Panc1 (cell line): ENCODE measurements at regions not wholly inside any gene's neighbourhood (a gene's known extent, or its start where the extent isn't known, plus 50 kb on each side); places are given as distances from the start of the nearest gene placed in this dataset.

Source experiments
- ATAC-seq: fragments of 200-7000 bp; cut with Tn5 transposase; 2 replicates; pipeline ENCODE4 v1.9.1; 2020; ENCODE audit warnings: mild to moderate bottlenecking, moderate library complexity
- BruUV-seq: library from RNA; stranded (reverse); fragments of 400-500 nt; replicated peaks from 2 replicates; lab custom pipeline; 2021; lab: Mats Ljungman, UMichigan
- CTCF ChIA-PET: fragments of 300-600 bp; sonication (Branson Sonifier 250); formaldehyde crosslinking; loops from one replicate; lab custom pipeline; 2022; ENCODE audit warnings: antibody characterized with exemption; lab: Charles Lee
- POLR2A ChIA-PET: fragments of 300-600 bp; sonication (Branson Sonifier 250); formaldehyde crosslinking; loops from one replicate; lab custom pipeline; 2022; ENCODE audit warnings: antibody characterized with exemption; lab: Charles Lee
- DNase-seq: peaks from one replicate; pipeline ENCODE4 v3.0.0-alpha.2; 2010; ENCODE audit warnings: low read depth, low spot score
- H3K27ac ChIP-seq: 2 replicates; pipeline ENCODE4 v1.5.1; 2011; ENCODE audit warnings: mild to moderate bottlenecking, low read length, inconsistent platforms
- H3K27me3 ChIP-seq: fragments of 200-500 bp; sonication (Bioruptor generic); 2 replicates; pipeline ENCODE4 v1.6.0; 2014; ENCODE audit warnings: low read length, inconsistent platforms; ENCODE audit not compliant: control insufficient read depth, insufficient read depth
- H3K36me3 ChIP-seq: fragments of 200-500 bp; sonication (Bioruptor generic); 2 replicates; pipeline ENCODE4 v1.5.1; 2014; ENCODE audit warnings: inconsistent platforms, mild to moderate bottlenecking, low read length, moderate library complexity; ENCODE audit not compliant: control insufficient read depth, insufficient read depth
- H3K4me1 ChIP-seq: 2 replicates; pipeline ENCODE4 v1.5.1; 2011; ENCODE audit warnings: inconsistent platforms, mild to moderate bottlenecking, low read length, moderate library complexity; ENCODE audit not compliant: control insufficient read depth, insufficient read depth
- H3K4me3 ChIP-seq, 2 experiments: 2 replicates each; pipeline ENCODE4 v1.5.1; 2011 to 2012; ENCODE audit warnings: low read depth in 2 of 2, low read length in 2 of 2, mild to moderate bottlenecking in 2 of 2, inconsistent platforms in 1 of 2, moderate library complexity in 1 of 2
- H3K9me3 ChIP-seq: fragments of 200-500 bp; sonication (Bioruptor generic); 2 replicates; pipeline ENCODE4 v1.5.1; 2014; ENCODE audit warnings: low read depth, mild to moderate bottlenecking, inconsistent platforms, low read length, moderate library complexity; ENCODE audit not compliant: control insufficient read depth, insufficient read depth
- POLR2AphosphoS5 ChIP-seq: IDR thresholded peaks from 2 replicates; pipeline ENCODE4 v1.6.1; 2012; ENCODE audit warnings: mild to moderate bottlenecking, low read depth, low read length, moderate library complexity
- SIN3A ChIP-seq: IDR thresholded peaks from 2 replicates; pipeline ENCODE4 v1.6.1; 2012; ENCODE audit warnings: low read depth, mild to moderate bottlenecking, low read length, moderate library complexity, borderline replicate concordance; ENCODE audit not compliant: insufficient read depth
- TCF7L2 ChIP-seq: IDR thresholded peaks from 2 replicates; pipeline ENCODE4 v1.6.1; 2011; ENCODE audit warnings: mild to moderate bottlenecking, low read depth, low read length, inconsistent platforms
- in situ Hi-C: cut with HindIII; loops from 2 replicates; pipeline ENCODE4 v1.10.0; 2016; ENCODE audit warnings: low sequenced_read_pairs, low pct_unique_long_range_greater_than_20kb
- intact Hi-C: fragments of 100-400 bp; cut with micrococcal nuclease; formaldehyde crosslinking; loops from one replicate; pipeline ENCODE4 v1.10.0; 2022; ENCODE audit not compliant: unreplicated experiment
- TF ChIP-seq, protein P1 (sequence below): fragments of 450-650 bp; IDR thresholded peaks from 2 replicates; pipeline ENCODE4 v1.5.1; 2017; ENCODE audit warnings: mild to moderate bottlenecking
- TF ChIP-seq, protein P2 (sequence below), 2 experiments: IDR thresholded peaks; 2 replicates each; pipeline ENCODE4 v1.6.1; 2011 to 2012; ENCODE audit warnings: low read depth in 2 of 2, control low read depth in 1 of 2, low read length in 1 of 2, mild to moderate bottlenecking in 1 of 2, moderate library complexity in 1 of 2; ENCODE audit not compliant: insufficient read depth in 1 of 2

DNA sequence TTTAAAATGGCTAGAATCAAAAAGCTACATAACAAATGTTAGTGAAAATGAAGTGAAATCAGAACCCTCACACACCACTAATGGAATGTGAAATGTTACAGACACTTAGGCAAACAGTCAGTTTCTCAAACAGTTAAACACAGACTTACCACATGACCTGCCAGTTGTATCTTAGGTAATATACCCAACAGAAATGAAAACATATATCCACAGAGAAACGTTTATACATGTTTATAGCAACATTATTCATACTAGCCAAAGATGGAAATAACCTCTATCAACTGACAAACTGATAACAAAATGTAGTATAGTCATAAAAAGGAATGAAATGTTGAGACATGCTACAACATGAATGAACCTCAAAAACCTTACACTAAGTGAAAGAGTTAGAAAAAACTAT is 131.5 kb upstream of the TRPC6 start:
- Histone ChIP-seq H3K4me3 (no peak overlapping the region), H3K27me3 (no peaks in the 10 kb centered on the region), H3K36me3 (no peaks in the 10 kb centered on the region), H3K27ac (no peak overlapping the region), H3K9me3 (no peaks in the 10 kb centered on the region), H3K4me1 (no peaks in the 10 kb centered on the region)
- BruUV-seq = no TSS peak
- DNase-seq (no peak), ATAC-seq (no peak)
- intact Hi-C loops = loop anchor here (10.0 kb wide), 1 partner anchor 50 kb away; no protein-coding TSS in a partner anchor
- ChIA-PET CTCF (no interaction called here), POLR2A (no interaction called here)
- TF ChIP-seq, protein P1, sequence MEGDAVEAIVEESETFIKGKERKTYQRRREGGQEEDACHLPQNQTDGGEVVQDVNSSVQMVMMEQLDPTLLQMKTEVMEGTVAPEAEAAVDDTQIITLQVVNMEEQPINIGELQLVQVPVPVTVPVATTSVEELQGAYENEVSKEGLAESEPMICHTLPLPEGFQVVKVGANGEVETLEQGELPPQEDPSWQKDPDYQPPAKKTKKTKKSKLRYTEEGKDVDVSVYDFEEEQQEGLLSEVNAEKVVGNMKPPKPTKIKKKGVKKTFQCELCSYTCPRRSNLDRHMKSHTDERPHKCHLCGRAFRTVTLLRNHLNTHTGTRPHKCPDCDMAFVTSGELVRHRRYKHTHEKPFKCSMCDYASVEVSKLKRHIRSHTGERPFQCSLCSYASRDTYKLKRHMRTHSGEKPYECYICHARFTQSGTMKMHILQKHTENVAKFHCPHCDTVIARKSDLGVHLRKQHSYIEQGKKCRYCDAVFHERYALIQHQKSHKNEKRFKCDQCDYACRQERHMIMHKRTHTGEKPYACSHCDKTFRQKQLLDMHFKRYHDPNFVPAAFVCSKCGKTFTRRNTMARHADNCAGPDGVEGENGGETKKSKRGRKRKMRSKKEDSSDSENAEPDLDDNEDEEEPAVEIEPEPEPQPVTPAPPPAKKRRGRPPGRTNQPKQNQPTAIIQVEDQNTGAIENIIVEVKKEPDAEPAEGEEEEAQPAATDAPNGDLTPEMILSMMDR = no peak
- in situ Hi-C loops = no loop called here

DNA sequence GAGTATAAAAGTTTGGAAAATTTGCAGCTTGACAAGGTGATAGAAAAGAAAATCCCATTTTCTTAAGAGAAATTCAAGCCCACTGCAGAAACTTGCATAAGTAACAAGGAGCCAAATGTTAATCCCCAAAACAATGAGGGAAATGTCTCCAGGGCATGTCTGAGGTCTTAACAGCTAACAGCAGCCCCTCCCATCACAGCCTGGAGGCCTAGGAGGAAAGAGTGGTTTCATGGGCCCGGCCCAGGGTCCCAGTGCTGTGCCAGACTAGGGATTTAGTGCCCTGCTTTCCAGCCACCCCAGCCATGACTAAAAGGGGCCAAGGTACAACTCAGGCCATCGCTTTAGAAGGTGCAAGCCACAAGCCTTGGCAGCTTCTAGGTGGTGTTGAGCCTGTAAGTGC is 123.7 kb upstream of the TRPC6 start:
- Histone ChIP-seq H3K4me1 (no peaks in the 10 kb centered on the region), H3K27me3 (no peaks in the 10 kb centered on the region), H3K27ac (no peak overlapping the region), H3K4me3 (no peak overlapping the region), H3K36me3 (no peaks in the 10 kb centered on the region), H3K9me3 (no peaks in the 10 kb centered on the region)
- BruUV-seq = no TSS peak
- intact Hi-C loops (no loop called here), in situ Hi-C loops (no loop called here)
- DNase-seq = no peak
- POLR2A ChIA-PET = no interaction called here
- CTCF ChIA-PET = no interaction called here
- ATAC-seq = no peak
- TF ChIP-seq SIN3A (no peak), TCF7L2 (no peak), POLR2AphosphoS5 (no peak)
- TF ChIP-seq, protein P1 = no peak
- TF ChIP-seq, protein P2, sequence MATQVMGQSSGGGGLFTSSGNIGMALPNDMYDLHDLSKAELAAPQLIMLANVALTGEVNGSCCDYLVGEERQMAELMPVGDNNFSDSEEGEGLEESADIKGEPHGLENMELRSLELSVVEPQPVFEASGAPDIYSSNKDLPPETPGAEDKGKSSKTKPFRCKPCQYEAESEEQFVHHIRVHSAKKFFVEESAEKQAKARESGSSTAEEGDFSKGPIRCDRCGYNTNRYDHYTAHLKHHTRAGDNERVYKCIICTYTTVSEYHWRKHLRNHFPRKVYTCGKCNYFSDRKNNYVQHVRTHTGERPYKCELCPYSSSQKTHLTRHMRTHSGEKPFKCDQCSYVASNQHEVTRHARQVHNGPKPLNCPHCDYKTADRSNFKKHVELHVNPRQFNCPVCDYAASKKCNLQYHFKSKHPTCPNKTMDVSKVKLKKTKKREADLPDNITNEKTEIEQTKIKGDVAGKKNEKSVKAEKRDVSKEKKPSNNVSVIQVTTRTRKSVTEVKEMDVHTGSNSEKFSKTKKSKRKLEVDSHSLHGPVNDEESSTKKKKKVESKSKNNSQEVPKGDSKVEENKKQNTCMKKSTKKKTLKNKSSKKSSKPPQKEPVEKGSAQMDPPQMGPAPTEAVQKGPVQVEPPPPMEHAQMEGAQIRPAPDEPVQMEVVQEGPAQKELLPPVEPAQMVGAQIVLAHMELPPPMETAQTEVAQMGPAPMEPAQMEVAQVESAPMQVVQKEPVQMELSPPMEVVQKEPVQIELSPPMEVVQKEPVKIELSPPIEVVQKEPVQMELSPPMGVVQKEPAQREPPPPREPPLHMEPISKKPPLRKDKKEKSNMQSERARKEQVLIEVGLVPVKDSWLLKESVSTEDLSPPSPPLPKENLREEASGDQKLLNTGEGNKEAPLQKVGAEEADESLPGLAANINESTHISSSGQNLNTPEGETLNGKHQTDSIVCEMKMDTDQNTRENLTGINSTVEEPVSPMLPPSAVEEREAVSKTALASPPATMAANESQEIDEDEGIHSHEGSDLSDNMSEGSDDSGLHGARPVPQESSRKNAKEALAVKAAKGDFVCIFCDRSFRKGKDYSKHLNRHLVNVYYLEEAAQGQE (IDR thresholded peaks at IDR 0.05; ENCODE audit: insufficient read depth in 1 of 2, low read depth in 2 of 2, low read length in 1 of 2) = no peak

DNA sequence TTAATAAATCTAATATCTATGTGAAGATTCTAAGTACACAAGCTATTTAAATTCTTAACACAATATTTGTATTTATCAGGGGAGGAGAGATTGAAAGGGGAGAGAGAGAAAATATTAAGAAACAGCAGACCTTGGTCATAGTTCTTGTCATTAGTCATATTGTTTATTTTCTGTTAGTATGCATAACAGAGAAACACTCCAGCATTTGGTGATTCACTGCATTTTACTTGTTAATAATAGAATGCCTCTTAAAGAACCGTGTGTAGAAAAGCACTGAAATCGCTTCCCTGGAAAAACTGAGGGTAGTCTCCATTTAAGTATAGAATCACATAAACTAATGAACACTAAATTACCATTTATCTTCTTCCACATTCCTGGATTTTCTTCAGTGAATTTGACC is 122.7 kb upstream of the TRPC6 start:
- DNase-seq = no peak
- H3K27ac ChIP-seq = no peak overlapping the region
- intact Hi-C loops = no loop called here
- no peaks in the 10 kb centered on the region for H3K9me3 ChIP-seq
- H3K27me3 ChIP-seq = no peaks in the 10 kb centered on the region
- in situ Hi-C loops = no loop called here
- POLR2A ChIA-PET = no interaction called here
- ATAC-seq = no peak
- TF ChIP-seq POLR2AphosphoS5 = no peak
- TF ChIP-seq, protein P2 (IDR thresholded peaks at IDR 0.05; ENCODE audit: insufficient read depth in 1 of 2, low read depth in 2 of 2, low read length in 1 of 2) = no peak
- TF ChIP-seq SIN3A = no peak
- no peak for TF ChIP-seq TCF7L2
- TF ChIP-seq, protein P1 = no peak
- BruUV-seq = no TSS peak
- CTCF ChIA-PET = no interaction called here
- no peak overlapping the region for H3K4me3 ChIP-seq
- no peaks in the 10 kb centered on the region for H3K4me1 ChIP-seq
- H3K36me3 ChIP-seq = no peaks in the 10 kb centered on the region
